HG03457 (cell line): ENCODE measurements at regions not wholly inside any gene's neighbourhood (a gene's known extent, or its start where the extent isn't known, plus 50 kb on each side); places are given as distances from the start of the nearest gene placed in this dataset.
A peak's percentile ranks its signal among the peaks of the same experiment; 100 is the strongest.
"Not testable (repeated sequence)": the region's sequence is repeated elsewhere in the genome, so short reads cannot be mapped to it uniquely, and the experiment has no call there.

Source experiments
- ATAC-seq: cut with Tn5 transposase; IDR thresholded peaks from one replicate; pipeline ENCODE4 v1.9.1; 2021; ENCODE audit warnings: moderate number of reproducible peaks; ENCODE audit not compliant: unreplicated experiment

DNA sequence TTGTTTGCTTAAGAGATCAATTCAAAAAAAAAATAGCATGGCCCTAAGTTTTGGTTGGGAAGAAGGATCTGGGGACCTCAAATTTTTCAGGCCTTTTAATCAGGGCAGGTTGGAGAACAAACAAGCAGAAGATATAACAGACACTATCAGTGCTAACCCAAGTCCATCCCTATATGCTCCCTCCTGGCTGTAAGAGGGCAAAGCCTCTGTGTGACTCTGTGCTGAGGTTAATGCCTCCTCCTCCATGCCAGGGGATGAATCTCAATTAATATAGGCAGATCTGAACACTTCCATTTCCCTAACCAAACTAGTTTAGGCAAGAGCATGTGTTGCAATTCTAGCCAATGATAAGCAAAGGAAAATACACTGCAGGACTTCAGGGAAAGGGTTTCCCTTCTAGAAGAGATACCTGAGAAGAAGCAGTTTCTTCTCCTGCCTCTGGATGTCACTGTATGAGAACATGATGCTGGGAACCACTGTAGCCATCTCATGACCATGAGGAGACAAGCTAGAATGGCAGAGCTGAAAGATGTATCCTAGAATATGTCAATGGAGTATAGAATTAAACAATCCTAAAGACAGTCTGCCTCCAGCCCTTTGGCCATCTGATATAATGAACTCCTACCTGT is 76.0 kb downstream of the CHD9NB start:
- ATAC-seq: no peak

- no peak for ATAC-seq
These were observed 85.0 kb downstream of the CHD9NB start for GRCh38 chr16:52967744-52968143.

GRCh38 chr16:52964290-52964689 is 88.4 kb downstream of the CHD9NB start:
- no peak for ATAC-seq

DNA sequence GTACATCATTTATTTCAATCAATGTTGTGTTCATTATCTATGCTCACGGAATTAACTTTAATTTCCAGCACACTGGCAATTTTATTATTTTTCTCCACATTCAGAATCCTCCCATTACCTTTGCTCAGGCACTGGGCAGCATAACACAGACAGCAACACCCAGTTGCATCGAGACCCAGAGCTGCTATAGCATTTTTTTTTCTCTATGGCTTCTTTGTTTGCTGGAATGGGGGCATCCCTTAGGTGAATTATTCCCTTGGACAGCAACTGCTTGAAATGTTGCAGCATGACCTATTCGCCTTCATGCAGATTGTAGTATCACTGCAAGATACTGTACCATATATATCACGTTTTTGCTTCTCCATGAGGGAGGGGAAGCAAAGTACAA is 88.8 kb downstream of the CHD9NB start:
- no peak for ATAC-seq

DNA sequence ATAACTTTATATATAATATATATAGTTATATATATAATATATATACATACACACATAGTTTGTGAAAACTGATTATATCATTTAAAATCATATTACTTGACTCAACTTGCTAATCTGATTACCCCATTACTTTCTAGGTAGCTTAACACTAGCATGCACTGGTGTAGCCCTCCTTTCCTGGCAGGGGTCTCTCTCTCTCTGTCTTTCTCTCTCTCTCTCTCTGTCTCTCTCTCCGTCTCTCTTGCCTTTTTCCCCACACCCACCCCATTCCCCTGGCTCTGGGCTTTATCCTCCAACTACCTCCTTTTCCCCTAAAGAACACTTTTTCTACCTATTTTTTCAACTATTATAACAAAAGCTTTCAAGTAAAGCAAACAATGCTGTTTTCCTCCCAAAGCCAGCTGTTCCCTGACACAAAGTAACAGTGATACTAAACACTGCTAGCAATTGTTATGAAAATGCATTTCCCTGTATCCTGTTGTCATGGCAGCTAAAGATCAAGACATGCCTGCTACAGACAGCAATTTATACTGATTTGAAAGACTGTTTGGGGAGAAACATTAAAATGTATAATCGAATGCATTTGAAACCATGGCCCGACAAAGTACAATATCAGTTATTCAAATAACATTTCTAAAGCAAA is 89.4 kb downstream of the CHD9NB start:
- ATAC-seq: no peak

DNA sequence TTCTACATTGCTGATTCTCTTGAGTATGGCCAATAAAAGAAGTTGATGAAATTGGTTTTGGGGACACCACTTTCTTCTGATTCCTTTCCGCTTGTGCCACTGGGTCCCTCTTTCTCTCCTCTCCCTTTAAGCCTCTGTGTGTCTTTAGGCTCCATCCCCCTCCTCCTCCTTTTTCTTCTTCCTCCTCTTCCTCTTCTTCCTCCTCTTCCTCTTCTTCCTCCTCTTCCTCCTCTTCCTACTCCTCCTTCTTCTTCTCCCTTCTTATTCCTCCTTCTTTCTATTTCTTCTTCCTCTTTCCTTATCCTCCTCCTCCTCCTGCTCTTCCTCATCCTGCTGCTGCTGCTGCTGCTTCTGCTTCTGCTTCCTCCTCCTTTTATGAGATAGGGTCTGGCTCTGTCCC is 93.7 kb downstream of the CHD9NB start:
- no peak for ATAC-seq

GRCh38 chr16:52957199-52957598 is 95.5 kb downstream of the CHD9NB start:
- ATAC-seq: no peak

DNA sequence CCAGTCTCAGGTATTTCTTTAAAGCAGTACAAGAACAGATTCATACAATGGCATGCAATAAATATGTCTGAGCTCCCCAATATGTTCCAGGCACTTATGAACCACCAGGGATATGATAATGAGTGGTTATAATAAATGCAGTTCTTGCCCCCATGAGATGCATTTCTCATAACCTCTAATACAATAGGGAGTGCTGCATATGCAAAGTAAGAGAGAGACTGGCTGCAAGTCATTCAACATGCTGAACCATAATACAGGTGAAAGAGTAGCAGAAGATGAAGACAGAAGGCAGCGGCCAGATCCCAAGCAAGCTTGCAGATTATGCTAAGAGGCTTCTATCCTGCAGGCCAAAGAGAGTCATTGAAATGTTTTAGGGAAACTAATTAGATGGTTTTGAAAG is 96.7 kb downstream of the CHD9NB start:
- no peak for ATAC-seq

- ATAC-seq: no peak
These were observed 99.5 kb downstream of the CHD9NB start for GRCh38 chr16:52953215-52953614.

GRCh38 chr16:52948946-52949345 is 103.8 kb downstream of the CHD9NB start:
- ATAC-seq: no peak

GRCh38 chr16:52932321-52932720 is 120.4 kb downstream of the CHD9NB start:
- no peak for ATAC-seq

DNA sequence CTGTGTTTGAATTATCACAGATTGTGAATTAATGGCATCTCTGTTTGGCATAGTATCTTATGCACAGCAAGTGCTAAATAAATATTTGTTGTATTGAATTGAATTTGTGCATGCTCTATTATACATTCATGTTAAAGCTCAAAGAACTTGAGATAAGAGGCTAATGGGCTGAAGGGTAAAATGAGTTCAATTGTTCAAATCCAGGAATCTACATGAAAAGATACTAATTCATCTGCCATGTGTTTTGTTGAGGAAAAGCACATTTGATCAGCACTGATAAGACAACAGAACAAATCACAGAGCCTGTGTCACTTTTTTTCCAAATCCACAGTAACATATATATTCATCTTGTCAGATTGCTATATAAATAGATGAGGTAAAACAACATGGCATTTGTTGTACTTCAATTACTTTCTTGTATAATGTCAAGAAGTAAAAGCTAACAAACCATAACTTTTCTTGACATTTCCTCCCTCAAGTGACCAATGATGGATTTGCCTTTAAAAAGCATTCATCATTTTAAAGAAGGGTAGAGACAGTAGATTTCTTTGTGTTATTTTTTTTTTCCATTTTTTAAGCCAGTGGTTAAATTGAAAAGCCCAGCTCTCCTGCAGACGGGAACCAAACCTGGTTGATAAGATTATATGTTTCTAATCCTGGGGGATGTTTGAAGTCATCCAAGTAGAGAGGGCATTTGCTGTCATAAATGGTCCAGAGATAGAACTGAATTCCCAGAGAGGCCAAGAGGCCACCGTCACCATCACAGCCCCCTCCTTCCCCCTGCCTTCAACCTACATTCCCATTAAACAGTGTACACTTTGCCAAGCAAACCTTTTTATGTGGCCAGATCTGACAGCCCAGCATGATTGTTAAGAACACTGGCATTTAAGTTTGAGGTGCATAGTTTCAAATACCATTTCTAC is 123.0 kb downstream of the CHD9NB start:
- no peak for ATAC-seq

- ATAC-seq: no peak
These were observed 123.7 kb downstream of the CHD9NB start for GRCh38 chr16:52928955-52929354.

GRCh38 chr16:52925143-52925542 is 127.6 kb downstream of the CHD9NB start:
- no peak for ATAC-seq

DNA sequence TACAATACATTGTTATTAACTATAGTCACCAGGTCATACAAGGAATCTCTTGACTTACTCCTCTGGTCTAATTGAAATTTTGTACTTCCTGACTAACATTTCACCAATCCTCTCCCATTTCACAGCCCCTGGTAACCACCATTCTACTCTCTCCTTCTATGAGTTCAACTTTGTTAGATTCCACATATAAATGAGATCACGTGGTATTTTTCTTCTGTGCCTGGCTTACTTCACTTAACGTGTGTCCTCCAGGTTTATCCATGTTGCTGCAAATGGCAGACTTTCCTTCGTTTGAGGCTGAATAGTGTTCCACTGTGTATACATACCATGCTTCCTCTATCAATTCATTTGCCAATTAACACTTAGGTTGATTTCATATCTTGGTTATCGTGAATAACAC is 128.5 kb downstream of the CHD9NB start:
- no peak for ATAC-seq

DNA sequence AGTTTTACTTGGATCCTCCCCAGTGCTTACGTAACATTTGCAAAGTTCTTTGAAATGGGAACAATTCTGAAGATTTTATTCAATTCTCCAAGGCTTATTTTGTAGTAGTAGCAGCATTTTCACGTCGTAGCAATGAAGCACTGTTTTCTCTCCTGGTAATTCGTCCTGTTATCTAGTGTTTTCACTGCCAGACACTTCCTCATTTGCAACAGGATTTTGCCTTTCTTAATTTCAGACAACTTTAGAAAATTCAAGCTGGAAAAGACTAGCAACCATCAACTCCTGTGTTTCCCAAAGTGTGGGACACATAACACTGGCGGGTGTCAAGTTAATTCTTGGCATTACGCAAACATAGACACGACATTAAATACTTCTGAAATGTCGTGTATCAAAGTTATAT is 131.6 kb downstream of the CHD9NB start:
- ATAC-seq: no peak

DNA sequence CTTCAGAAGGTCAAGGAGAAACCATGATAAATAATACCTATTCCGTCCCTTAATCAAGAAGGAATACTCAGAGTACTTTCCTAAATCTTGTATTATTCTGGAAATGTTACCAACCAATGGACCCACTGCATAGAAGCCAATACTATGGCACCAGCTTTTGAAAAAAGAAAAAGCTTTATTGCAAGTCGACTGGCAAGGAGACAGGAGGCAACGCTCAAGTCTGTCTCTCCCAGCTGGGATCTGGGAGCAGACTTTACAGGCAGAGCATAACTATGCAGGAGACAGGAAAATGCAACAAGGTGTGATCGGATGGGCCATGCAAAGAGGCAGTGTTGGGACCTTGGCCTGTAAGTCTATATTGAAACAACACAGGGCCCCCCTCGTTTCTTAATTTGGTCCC is 132.4 kb downstream of the CHD9NB start:
- no peak for ATAC-seq

GRCh38 chr16:52914428-52914827 is 138.3 kb downstream of the CHD9NB start:
- no peak for ATAC-seq

GRCh38 chr16:52912565-52913173 is 140.0 kb downstream of the CHD9NB start:
- peak; percentile 83 for ATAC-seq

GRCh38 chr16:52908057-52908456 is 144.6 kb downstream of the CHD9NB start:
- ATAC-seq: not testable (repeated sequence)

GRCh38 chr16:52906281-52906680 is 146.4 kb downstream of the CHD9NB start:
- no peak for ATAC-seq
